HG03045 (cell line): ENCODE measurements at regions not wholly inside any gene's neighbourhood (a gene's known extent, or its start where the extent isn't known, plus 50 kb on each side); places are given as distances from the start of the nearest gene placed in this dataset.
"Not testable (repeated sequence)": the region's sequence is repeated elsewhere in the genome, so short reads cannot be mapped to it uniquely, and the experiment has no call there.

Experiments used
- ATAC-seq: cut with Tn5 transposase; IDR thresholded peaks from one replicate; pipeline ENCODE4 v1.9.1; 2021; ENCODE audit warnings: mild to moderate bottlenecking, moderate library complexity; ENCODE audit not compliant: unreplicated experiment

DNA sequence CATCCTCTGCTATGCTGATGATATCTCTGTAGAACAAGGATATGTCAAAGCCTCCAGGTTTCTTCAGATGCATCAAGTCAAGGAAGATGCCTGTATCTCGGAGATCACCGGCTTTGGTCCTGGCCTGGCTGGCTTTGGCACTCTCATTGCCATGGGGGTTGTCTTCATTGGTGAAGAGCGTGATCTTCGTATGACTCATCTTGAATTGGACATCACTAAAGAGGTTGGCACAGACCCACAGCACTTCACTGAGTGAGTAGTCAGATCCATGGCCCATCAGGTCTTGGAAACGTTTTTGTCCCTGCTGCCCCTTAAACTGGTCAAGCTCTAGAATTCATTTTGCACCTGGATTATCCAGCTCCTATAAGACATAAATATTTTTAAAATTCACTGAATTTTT, 130.9 kb upstream of the MAMLD1 start:
- not testable (repeated sequence) for ATAC-seq

DNA sequence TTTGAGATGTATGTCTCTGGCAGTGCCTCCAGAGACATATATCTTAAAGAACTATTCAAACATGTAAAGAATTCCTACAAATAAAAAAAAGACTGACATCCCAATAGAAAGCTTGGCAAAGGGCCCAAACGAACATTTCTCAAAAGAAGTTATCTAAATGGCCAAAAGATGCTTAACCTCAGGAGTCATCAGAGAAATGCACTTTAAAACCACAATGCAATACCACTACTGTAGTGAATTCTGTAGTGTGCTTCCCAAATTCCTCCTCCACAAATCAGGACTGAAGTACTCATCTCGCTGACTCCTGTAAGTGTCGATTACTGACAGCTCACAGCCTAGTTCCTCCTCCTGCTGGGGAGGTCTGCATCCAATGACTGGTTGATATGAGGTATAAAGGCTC, 129.0 kb upstream of the MAMLD1 start:
- no peak for ATAC-seq

DNA sequence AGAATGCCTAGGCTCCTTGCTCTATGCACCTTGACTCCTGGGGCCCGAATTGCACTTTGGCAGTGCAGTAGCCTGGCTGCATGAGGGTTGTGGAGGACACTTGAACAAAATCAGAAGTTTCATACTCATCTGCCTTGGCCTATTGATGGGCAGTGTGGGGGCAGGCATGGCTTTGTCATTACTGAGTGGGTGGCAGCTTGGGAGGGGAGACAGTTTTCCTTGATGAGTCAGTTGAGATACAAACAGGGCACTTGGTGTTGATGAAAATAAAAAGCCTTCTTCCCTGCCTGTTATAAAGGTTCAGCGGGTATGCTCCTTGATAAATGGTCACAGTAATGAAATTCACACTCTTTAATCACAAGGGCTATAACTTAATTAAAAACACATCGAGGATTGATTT, 126.8 kb upstream of the MAMLD1 start:
- ATAC-seq, result no peak

DNA sequence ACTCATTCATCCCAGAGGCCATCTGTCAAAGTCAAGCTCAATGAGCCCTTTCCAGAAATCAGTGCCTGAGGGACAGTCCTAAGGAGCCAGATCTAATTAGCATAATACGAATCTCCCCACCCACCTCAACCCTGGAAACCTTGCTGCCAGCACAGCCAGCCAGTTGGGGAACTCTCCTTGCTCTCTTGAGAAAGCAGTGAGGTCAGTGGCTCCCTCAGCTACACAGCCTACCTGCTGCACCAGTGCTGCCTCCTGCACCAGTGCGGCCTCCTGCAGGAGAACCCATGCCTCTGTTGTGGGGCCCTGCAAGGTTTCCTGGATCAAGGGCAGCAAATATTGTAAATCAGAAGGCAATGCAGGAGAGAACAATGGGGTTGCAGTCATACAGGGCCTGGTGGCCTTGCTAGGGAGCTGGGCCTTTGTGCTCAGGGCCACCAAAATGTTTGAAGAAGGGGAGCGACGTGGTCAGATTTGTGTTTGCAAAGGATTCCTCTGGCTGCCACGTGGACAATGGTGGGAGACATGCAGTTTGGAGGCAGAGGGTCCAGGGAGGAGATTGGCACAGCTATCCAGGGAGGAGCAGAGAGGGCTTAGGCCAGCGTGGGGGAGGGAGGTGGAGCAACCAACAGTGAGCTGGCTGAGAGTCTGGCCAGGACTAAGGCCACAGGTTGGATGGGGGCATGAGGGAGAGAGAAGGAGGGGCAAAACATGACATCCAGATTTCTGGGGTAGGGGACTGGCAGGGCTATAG, 124.3 kb upstream of the MAMLD1 start:
- no peak for ATAC-seq

DNA sequence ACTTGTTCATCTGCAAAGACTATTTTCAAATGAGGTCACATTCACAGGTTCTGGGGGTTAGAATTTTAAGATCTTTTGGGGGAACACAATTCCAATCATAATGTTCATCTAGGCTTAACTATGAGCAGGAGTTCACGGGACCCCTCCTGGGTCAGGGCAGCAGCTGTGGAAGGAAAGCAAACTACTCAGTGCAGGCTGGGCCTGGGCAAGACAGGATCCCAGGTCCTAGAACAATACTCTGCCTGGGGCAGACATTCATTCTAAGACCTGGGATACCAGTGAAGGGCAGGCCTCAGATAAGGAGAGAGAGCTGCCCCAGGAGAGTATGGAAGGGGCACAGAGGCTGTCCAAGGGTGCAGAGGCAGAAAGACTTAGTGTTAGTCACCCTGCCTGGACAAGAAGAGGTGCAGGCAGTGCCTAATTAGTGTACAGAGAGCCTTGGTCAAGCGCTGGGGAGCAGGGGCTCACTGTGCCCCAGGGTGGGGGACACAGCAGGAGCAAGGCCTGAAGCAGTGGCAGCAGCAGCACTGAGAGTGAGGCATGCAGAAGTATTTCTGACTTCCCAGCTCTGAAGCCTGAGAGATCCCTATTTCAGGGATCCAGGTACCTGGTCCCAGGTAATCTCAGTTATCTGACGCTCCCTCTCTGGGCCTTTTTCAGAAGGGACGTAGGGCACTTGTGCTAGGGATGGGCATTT, 123.0 kb upstream of the MAMLD1 start:
- no peak for ATAC-seq

DNA sequence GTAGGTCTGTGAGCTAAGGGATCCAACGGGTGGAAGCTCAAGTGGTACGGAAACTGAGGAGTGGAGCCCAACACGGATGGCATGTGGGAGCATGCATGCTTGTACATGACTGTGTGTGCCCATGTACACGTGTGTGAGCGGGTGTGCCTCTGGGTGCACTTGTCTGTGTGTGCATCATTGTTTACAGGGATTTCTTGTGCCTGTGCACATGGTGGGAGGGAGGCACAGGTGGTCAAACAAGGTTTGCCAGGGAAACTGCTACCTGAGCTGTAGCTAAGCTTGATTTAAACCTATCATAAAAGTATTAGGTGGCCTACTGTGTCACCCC, 122.5 kb upstream of the MAMLD1 start:
- ATAC-seq, result no peak

DNA sequence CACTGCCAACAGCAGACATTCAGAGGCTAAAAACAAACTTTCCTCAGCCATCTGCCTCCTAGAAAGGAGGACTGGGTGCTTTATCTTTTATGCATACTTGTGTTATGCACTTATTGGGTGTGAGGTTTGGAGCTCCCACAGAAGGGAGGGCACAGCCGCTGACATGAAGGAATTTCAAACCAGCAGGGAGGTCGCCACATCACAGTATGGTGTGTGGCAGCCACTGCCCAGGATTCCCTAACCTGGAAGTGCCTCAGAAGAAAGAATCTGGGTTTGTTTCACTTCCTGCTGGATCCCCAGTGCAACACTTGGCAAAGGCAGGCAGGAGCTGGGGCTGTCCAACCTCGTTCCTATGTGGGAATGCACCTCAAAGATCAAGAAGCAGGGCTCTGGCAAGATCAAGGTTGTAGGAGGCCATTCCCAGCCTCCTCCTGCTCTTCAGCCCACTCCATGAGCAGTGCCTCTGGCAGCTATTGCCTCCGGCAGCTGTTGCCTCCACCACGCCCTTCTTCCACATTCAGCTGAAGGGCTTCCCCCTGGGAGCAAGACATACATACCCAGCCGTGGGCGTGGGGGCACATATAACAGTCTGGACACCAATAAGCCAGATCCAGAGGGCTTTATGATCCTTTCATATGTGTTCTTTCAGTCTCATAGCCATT, 109.0 kb upstream of the MAMLD1 start:
- no peak for ATAC-seq

DNA sequence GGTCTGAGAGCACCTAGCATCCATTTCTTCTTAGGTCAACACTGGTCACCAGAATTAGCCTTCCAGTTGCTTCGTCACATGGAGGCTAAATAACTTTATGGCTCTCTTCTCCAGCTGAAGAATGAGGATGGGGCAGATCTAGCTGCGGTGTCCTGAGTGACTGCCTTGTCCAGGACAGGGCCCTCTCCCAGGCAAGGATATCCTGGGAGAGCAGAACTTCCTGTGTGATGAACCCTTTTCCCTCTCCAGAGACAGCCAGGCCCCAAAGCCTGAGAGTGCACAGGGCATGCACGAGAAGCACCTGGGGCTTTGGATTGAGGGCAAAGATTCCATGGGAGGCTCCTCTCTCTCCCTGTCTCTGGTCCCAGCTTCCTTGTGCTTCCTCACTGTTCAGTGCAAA, 108.2 kb upstream of the MAMLD1 start:
- ATAC-seq, result no peak

DNA sequence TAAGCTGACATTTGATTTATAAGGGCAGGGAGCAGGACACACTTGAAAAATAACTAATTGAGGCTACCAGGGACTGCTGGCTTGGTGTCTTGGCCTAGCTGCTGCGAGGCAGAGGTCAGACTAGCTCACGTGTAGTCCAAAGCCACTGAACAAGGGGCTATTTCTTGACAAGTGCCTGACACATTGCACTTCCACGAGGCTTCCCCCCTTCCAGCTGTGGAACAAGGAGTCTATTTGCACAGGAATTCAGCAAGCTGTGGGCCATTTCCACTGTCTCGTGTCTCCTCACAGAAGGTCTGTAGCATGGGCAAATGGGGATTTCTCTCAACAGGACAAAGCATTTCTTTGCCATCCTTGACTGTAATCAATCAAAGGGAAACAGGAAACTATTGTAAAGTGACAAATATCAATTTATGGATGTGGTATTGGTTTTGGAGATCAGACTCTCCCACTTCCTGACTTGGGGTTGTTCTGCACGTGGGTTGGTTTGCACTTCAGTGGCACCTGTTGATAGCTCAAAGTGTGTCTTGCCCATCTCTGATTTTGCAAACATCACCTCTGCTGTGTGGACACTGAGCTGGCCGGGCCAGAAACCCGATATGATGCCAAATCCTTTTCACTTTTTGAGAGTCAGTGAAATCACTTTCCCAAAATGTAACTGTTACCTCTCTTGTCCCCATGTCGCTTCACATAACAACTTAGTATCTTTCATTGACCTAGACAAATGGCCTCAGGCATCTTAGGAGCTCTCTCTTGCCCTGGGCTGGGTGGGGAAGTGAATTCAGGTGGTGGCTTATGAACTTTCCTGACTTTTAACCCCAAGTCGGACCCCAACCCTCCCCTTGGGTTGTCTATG, 107.4 kb upstream of the MAMLD1 start:
- no peak for ATAC-seq

DNA sequence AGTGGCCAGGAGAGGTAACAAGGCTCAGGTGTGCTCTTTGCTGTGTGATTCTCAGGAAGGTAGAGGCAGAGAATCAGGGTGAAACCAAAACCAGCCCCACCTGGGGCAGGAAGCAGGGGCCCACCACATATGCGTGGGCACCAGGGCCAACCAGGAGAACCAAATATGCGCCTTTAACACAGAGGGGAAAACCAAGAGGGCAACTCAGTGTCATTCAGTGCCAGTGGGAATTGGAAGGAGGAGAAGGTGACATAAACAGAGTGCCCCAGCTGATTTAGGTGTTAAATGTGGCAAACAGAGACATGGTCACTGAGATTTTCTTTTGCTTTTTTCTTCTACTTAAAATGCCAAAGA, 106.8 kb upstream of the MAMLD1 start:
- ATAC-seq, result no peak

DNA sequence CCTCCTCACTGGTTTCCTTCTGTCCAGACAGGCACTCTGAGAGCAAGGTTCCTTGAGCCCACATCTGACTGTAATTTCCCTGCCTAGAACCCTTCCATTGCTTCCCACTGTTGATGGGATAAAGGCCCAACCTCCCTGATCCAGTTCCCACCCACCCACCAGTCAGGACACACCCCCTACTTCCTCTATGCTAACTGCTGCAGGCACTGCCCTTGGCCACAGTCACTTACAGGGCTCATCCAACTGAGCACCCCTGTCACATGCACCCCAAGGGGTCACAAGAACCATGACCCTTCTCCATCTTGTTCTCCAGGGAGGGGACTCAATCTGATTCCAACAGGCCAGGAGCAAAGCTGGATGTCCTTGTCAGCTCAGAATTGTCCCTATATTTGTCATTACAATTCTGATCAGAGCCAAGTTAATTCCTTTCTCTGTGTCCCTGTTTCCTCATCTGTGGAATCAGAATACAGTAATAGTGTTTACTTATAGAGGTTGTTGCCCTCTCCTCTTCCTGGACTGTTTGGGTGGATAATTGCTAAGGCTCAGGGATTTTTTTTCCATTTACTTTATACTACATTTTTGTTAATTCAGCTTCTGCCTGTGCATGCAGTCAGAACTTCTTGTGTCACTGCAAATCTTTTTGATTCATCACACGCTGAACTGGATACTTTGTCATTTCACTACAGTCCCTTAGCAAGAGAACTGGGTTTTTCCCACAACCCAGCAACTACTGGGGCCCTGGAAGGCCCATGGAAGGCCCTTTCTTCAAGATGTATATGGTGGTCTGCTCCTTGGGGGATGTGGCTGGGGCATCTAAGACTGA, 105.6 kb upstream of the MAMLD1 start:
- ATAC-seq, result no peak

DNA sequence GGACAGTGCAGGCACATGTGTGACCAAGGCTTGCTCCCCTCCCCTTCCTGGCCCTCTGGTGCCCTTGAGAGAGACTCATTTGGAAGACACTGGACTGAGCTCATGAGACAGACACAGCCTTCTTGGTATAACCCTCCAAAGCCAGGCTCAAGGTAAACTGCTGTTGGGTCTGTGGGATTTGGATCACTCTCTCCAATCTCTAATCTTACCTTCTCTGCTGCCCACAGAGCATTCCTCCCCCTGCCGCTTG, 105.0 kb upstream of the MAMLD1 start:
- ATAC-seq, result no peak

DNA sequence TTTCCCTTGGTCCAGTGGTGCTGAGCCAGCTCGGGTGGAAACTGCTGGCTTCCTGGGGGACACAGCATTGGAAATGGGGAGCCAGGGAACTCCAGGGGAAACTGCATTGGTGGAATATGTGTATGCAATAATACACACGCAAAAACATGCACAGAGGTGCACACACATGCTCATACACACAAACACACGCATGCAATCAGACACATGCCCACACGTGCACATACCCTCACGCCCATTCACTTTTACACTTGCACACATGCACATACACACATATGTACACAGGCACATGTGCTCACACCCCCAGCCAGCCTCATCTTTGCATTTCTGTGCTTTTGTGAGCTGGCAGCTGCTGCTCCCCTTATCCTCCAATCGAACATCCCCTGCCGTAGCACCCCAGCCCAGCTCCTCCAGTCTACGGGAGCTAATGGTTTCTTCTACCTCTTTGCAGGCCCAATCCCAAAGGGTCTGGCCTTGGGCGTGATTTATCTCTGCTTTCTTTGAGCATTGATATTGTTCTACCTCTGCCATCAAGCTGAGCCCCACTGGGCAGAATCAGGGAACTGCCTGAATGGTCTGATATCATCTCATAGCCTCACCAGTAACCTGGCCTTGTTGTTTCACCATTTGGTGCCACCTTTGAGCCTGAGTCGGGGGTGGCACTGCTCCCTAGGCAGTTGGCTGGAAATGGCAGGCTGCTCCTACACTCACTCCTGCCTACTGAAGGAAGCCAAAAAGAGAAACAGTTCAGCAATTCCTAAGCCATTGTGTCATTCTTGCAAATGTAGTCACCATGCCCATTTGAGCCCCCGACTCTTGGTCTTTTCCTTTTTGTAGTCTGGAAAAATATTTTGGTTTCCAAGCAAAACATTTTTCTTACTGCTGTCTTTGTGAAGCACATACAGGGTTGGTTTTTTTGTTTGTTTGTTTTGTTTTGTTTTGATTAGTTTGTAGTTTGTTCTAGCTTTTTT, 104.4 kb upstream of the MAMLD1 start:
- ATAC-seq, result no peak

DNA sequence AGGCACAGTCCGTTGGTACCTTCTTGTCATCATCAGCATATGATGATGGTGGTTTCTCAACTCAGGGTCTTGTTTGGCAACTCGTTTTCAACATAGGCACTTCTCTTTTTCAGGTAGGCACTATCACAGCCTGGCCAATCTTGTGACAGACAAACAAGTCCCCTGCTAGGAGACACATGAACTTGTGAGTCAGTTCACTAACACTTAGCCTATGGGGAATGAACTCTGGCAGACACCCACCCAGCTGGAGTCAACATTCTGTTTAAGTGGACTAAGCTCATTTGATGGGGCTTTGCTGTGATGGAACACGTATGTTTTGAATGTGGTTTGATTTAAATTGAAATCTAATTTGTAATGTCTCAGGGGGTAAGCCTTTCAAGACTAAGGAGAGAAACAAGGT, 100.7 kb upstream of the MAMLD1 start:
- ATAC-seq, result no peak

DNA sequence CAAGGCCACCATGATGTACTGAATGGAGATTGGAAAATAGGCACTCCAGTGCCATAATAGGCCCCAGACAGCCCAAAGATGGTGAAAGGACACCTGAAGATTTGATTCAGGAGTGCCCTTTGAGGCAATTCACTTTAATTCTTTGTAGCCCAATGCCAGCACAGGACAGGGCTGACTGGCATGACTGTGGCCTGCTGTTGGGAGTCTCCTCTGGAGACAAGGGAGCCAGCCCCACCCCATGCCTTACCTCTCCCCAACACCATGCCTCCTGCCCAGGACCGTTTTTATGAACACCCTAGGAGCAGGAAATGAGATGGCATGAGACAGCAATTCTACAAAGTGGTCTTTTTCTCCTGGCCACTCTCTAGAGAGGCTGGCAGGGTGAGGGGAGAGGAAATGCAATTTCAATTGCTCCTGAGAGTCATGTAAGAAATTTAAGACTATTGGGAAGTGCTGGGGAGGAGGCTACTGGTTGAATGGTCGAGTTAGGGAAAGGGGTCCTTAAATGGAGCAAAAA, 94.2 kb upstream of the MAMLD1 start:
- no peak for ATAC-seq

DNA sequence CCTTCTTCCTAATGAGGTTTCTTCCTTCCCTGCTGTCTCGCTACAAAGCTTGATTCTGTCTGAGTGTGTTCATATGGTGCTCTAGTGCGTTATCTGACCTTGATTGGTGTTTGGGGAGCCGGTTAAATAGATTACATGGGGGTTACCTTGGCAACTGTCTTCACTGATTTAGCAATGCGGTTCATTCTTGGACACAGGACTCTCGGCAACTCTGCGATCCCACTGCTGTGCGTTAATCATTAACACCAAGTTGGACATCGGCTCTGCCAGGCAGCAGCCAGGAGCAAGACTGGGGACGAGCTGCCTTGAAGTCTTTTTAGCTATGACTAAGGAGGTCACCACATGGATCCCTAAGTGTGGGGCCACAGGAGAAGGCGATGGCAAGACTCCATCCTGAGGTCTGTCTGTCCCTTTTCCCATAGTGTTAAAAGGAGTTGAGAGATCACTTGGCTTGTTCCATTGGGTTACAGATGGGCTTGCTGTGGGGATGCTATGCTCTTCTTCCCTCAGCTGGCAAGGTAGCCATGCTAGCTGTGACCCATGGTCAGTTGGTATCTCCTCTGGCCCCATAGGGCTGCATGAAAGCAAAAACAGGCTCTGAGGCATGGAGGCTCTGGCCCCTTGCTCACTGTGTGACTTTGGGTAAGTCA, 93.4 kb upstream of the MAMLD1 start:
- ATAC-seq, result no peak

DNA sequence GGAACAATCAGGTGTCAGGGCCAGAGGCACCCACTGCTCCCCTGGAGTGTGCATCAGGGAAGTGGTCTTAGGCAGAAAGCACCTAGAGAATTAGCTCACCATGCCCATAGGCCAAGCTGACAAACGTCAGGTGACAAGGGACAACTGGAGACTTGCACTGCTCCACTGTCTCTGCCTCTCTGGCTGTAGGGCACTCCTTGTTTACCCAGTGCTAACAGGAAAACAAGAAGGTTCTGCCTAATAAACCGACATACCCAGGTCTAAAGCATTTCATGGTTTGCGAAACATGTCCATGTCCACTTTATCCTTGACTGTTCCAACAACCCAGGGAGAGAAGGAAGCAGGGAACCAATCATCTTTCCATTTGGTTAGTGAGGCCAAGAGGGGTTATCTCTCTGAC, 92.5 kb upstream of the MAMLD1 start:
- ATAC-seq, result no peak

DNA sequence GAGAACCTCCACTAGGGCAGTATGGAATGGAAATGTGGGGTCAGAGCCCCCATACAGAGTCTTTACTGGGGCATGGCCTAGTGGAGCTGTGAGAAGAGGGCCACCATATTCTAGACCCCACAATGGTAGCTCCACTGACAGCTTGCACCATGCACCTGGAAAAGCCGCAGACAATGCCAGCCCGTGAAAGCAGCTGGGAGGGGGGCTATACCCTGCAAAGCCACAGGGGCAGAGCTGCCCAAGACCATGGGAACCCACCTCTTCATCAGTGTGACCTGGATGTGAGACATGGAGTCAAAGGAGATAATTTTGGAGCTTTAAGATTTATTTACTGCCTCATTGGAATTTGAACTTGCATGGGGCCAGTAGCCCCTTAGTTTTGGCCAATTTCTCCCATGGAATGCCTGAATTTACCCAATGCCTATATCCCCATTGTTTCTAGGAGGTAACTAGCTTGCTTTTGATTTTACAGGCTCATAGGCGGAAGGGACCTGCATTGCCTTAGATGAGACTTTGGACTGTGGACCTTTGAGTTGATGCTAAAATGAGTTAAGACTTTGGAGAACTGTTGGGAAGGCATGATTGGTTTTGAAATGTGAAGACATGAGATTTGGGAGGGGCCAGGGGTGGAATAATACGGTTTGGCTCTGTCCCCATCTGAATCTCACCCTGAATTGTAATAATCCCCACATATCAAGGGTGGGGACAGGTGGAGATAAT, 89.4 kb upstream of the MAMLD1 start:
- ATAC-seq, result not testable (repeated sequence)
